HCT116 (cell line): ENCODE measurements at regions not wholly inside any gene's neighbourhood (a gene's known extent, or its start where the extent isn't known, plus 50 kb on each side); places are given as distances from the start of the nearest gene placed in this dataset.

Experiments
- ATAC-seq: fragments of 200-7000 bp; cut with Tn5 transposase; 2 replicates; pipeline ENCODE4 v1.9.1; 2020; ENCODE audit warnings: mild to moderate bottlenecking, moderate library complexity
- BruUV-seq: library from RNA; stranded (reverse); fragments of 400-500 nt; replicated peaks from 2 replicates; lab custom pipeline; 2021; lab: Mats Ljungman, UMichigan
- CTCF ChIA-PET: fragments of 300-600 bp; sonication (Branson Sonifier 250); formaldehyde crosslinking; loops from one replicate; lab custom pipeline; 2021; ENCODE audit warnings: antibody characterized with exemption; lab: Charles Lee
- POLR2A ChIA-PET: fragments of 300-600, 350-600 bp; sonication (Branson Sonifier 250); formaldehyde crosslinking; loops from one replicate; lab custom pipeline; 2021; ENCODE audit warnings: antibody characterized with exemption; lab: Charles Lee
- RAD21 ChIA-PET, 2 experiments: fragments of 300-600 bp; sonication (Branson Sonifier 250); formaldehyde crosslinking; loops; one replicate each; lab custom pipeline; 2023; ENCODE audit warnings: low total read pairs in 2 of 2; ENCODE audit not compliant: uncharacterized antibody in 2 of 2, unreplicated experiment in 2 of 2, low non-redundant PET in 1 of 2; lab: Charles Lee
- DNase-seq: peaks from one replicate; pipeline ENCODE4 v3.0.0-alpha.2; 2010; ENCODE audit warnings: low read depth, low spot score
- H2AFZ ChIP-seq: fragments of 200-600 bp; shearing (Covaris generic), sonication (generic); 2 replicates; pipeline ENCODE4 v1.6.1; 2017; ENCODE audit warnings: low read depth, mixed run types, mixed read lengths, antibody characterized with exemption, low read length; ENCODE audit not compliant: poor library complexity, severe bottlenecking
- H3K27ac ChIP-seq: 2 replicates; pipeline ENCODE4 v1.5.1; 2012; ENCODE audit warnings: low read depth, low read length
- H3K27me3 ChIP-seq: fragments of 200-600 bp; sonication (generic); 2 replicates; pipeline ENCODE4 v1.6.1; 2016; ENCODE audit warnings: mixed run types, low read length, mixed read lengths; ENCODE audit not compliant: insufficient read depth
- H3K36me3 ChIP-seq, 2 experiments: fragments of 200-500 bp in 1 of 2; fragments of 200-600 bp in 1 of 2; sonication (Bioruptor generic) in 1 of 2; sonication (generic) in 1 of 2; 2 replicates each; pipeline versions ENCODE4 v1.5.1 to v1.6.1; 2014 to 2016; ENCODE audit warnings: low read length in 2 of 2, inconsistent platforms in 1 of 2, mixed read lengths in 1 of 2, mixed run types in 1 of 2; ENCODE audit not compliant: insufficient read depth in 2 of 2, control insufficient read depth in 1 of 2
- H3K4me1 ChIP-seq, 2 experiments: fragments of 200-600 bp in 1 of 2; sonication (generic) in 1 of 2; 2 replicates each; pipeline versions ENCODE4 v1.5.1 to v1.6.1; 2012 to 2017; ENCODE audit warnings: low read length in 2 of 2, inconsistent platforms in 1 of 2, mild to moderate bottlenecking in 1 of 2, mixed read lengths in 1 of 2, mixed run types in 1 of 2, moderate library complexity in 1 of 2; ENCODE audit not compliant: insufficient read depth in 2 of 2, control insufficient read depth in 1 of 2
- H3K4me2 ChIP-seq: fragments of 200-600 bp; sonication (generic); 2 replicates; pipeline ENCODE4 v1.6.1; 2017; ENCODE audit warnings: mixed run types, low read length, mixed read lengths
- H3K4me3 ChIP-seq, 2 experiments: fragments of 200-600 bp in 1 of 2; sonication (generic) in 1 of 2; replicated peaks in 1 of 2; 2 replicates each; pipeline ENCODE4 v1.5.1; 2011 to 2016; ENCODE audit warnings: low read length in 2 of 2, control low read depth in 1 of 2, low read depth in 1 of 2, mild to moderate bottlenecking in 1 of 2, mixed read lengths in 1 of 2, mixed run types in 1 of 2
- H3K79me2 ChIP-seq: fragments of 200-600 bp; sonication (generic); 2 replicates; pipeline ENCODE4 v1.6.1; 2017; ENCODE audit warnings: mild to moderate bottlenecking, mixed run types, low read length, moderate library complexity, mixed read lengths; ENCODE audit not compliant: insufficient read depth
- H3K9ac ChIP-seq: fragments of 200-600 bp; sonication (generic); 2 replicates; pipeline ENCODE4 v1.6.1; 2016; ENCODE audit warnings: low read length, mixed read lengths
- H3K9me2 ChIP-seq: fragments of 200-600 bp; sonication (generic), shearing (Covaris generic); 2 replicates; pipeline ENCODE4 v1.6.1; 2017; ENCODE audit warnings: mixed run types, mild to moderate bottlenecking, moderate library complexity; ENCODE audit not compliant: insufficient read depth
- H3K9me3 ChIP-seq, 2 experiments: fragments of 200-500 bp in 1 of 2; fragments of 200-600 bp in 1 of 2; sonication (Bioruptor generic) in 1 of 2; sonication (generic) in 1 of 2; 2 replicates each; pipeline ENCODE4 v1.6.1; 2014 to 2017; ENCODE audit warnings: low read length in 2 of 2, mixed read lengths in 2 of 2, inconsistent platforms in 1 of 2, low read depth in 1 of 2, mild to moderate bottlenecking in 1 of 2, mixed run types in 1 of 2, moderate library complexity in 1 of 2; ENCODE audit not compliant: control insufficient read depth in 1 of 2, insufficient read depth in 1 of 2
- H4K20me1 ChIP-seq: fragments of 200-600 bp; sonication (generic), shearing (Covaris generic); 2 replicates; pipeline ENCODE4 v1.6.1; 2017; ENCODE audit warnings: mixed run types, mild to moderate bottlenecking, moderate library complexity; ENCODE audit not compliant: insufficient read depth
- ATF3 ChIP-seq: IDR thresholded peaks from 2 replicates; pipeline ENCODE4 v1.6.1; 2012
- CTCF ChIP-seq, 3 experiments: fragments of 200-600 bp in 1 of 3; sonication (generic) in 1 of 3; IDR thresholded peaks in 2 of 3; conservative IDR thresholded peaks in 1 of 3; 2 replicates each; pipeline ENCODE4 v1.5.1; 2012 to 2017; ENCODE audit warnings: low read depth in 2 of 3, low read length in 2 of 3, antibody characterized with exemption in 1 of 3, borderline replicate concordance in 1 of 3, control low read depth in 1 of 3, mild to moderate bottlenecking in 1 of 3, mixed read lengths in 1 of 3, mixed run types in 1 of 3, moderate library complexity in 1 of 3; ENCODE audit not compliant: insufficient read depth in 1 of 3
- EGR1 ChIP-seq: IDR thresholded peaks from 2 replicates; pipeline ENCODE4 v1.6.1; 2012; ENCODE audit warnings: low read depth
- EZH2 ChIP-seq: fragments of 200-600 bp; sonication (generic); IDR thresholded peaks from 2 replicates; pipeline ENCODE4 v1.6.1; 2017; ENCODE audit warnings: antibody characterized with exemption, mixed run types
- FOSL1 ChIP-seq: IDR thresholded peaks from 2 replicates; pipeline ENCODE4 v1.6.1; 2012; ENCODE audit warnings: low read depth
- MAX ChIP-seq: IDR thresholded peaks from 2 replicates; pipeline ENCODE4 v1.6.1; 2012
- POLR2A ChIP-seq: IDR thresholded peaks from 2 replicates; pipeline ENCODE4 v1.7.0; 2011; ENCODE audit warnings: borderline replicate concordance; ENCODE audit not compliant: insufficient read depth, insufficient read length; ENCODE audit errors: extremely low read depth
- POLR2AphosphoS5 ChIP-seq: IDR thresholded peaks from 2 replicates; pipeline ENCODE4 v1.6.1; 2011; ENCODE audit warnings: mild to moderate bottlenecking, low read depth, low read length, moderate library complexity
- RAD21 ChIP-seq: IDR thresholded peaks from 2 replicates; pipeline ENCODE4 v1.6.1; 2012; ENCODE audit warnings: low read depth, mild to moderate bottlenecking
- SIN3A ChIP-seq: IDR thresholded peaks from 2 replicates; pipeline ENCODE4 v1.6.1; 2012; ENCODE audit warnings: low read depth
- SP1 ChIP-seq: IDR thresholded peaks from 2 replicates; pipeline ENCODE4 v1.6.1; 2012; ENCODE audit warnings: low read depth
- TCF7L2 ChIP-seq: IDR thresholded peaks from 2 replicates; pipeline ENCODE4 v1.7.0; 2011; ENCODE audit warnings: borderline replicate concordance, inconsistent platforms; ENCODE audit not compliant: insufficient read depth, insufficient read length; ENCODE audit errors: extremely low read depth
- YY1 ChIP-seq: IDR thresholded peaks from 2 replicates; pipeline ENCODE4 v1.6.1; 2011; ENCODE audit warnings: low read length, low read depth, moderate library complexity, mild to moderate bottlenecking; ENCODE audit not compliant: insufficient replicate concordance; ENCODE audit errors: extremely low read depth
- ZFX ChIP-seq: fragments of 450-650 bp; IDR thresholded peaks from 2 replicates; pipeline ENCODE4 v1.6.1; 2017
- ZNF274 ChIP-seq: fragments of 200-500 bp; sonication (Bioruptor generic); IDR thresholded peaks from 2 replicates; pipeline ENCODE4 v1.6.1; 2014; ENCODE audit warnings: mild to moderate bottlenecking, low read depth, low read length, inconsistent platforms
- intact Hi-C: fragments of 100-400 bp; cut with micrococcal nuclease; formaldehyde crosslinking; loops from 2 replicates; pipeline ENCODE4 v1.10.0; 2022

- intact Hi-C loops: no loop called here
- H3K27ac ChIP-seq: no peak overlapping the region
- peaks cover 10% of the 10 kb centered on the region for H3K27me3 ChIP-seq
- TF ChIP-seq SIN3A: no peak
- TF ChIP-seq CTCF (IDR thresholded peaks at IDR 0.05 in 2 of 3, conservative IDR thresholded peaks at IDR 0.05 in 1 of 3; ENCODE audit: borderline replicate concordance in 1 of 3, insufficient read depth in 1 of 3, low read depth in 2 of 3, low read length in 2 of 3): peak in 2 of 3 experiments; percentile 32; a peak in 4 of 6 replicates
- TF ChIP-seq ZNF274: no peak
- no peak for TF ChIP-seq YY1
- no peak for TF ChIP-seq POLR2AphosphoS5
- H3K79me2 ChIP-seq: no peaks in the 10 kb centered on the region
- ChIA-PET CTCF (no interaction called here), RAD21 (no interaction called here), POLR2A (no interaction called here)
- H3K9me3 ChIP-seq: no peaks in the 10 kb centered on the region
- no peaks in the 10 kb centered on the region for H3K4me1 ChIP-seq
- no peaks in the 10 kb centered on the region for H4K20me1 ChIP-seq
- no peak overlapping the region for H3K4me3 ChIP-seq
- no peaks in the 10 kb centered on the region for H3K36me3 ChIP-seq
- H2AFZ ChIP-seq: no peak overlapping the region
- peak; percentile 78 for ATAC-seq
- H3K9me2 ChIP-seq: no peaks in the 10 kb centered on the region
- H3K4me2 ChIP-seq: no peak overlapping the region
- no peak for DNase-seq
- no peak overlapping the region for H3K9ac ChIP-seq
- no TSS peak for BruUV-seq
Observed at GRCh38 chr13:39811696-39812095, 156.2 kb downstream of the COG6 start.

GRCh38 chr13:39815345-39816111 is 160.1 kb downstream of the COG6 start:
- no peak for DNase-seq
- Histone ChIP-seq H3K4me2 (no peak overlapping the region), H3K4me1 (no peaks in the 10 kb centered on the region), H3K27ac (no peak overlapping the region), H3K4me3 (no peak overlapping the region), H3K27me3 (peaks cover 4% of the 10 kb centered on the region; the same call in 1 of the 2 replicates), H3K9me3 (no peaks in the 10 kb centered on the region), H3K9me2 (no peaks in the 10 kb centered on the region), H4K20me1 (no peaks in the 10 kb centered on the region), H3K79me2 (no peaks in the 10 kb centered on the region), H2AFZ (no peak overlapping the region), H3K9ac (no peak overlapping the region), H3K36me3 (no peaks in the 10 kb centered on the region)
- ChIA-PET POLR2A (no interaction called here), CTCF (interaction anchor here (1.1 kb wide), 1 partner anchor 867 kb away, joined by 3 read pairs; no protein-coding TSS in a partner anchor), RAD21 (no interaction called here)
- no peak for ATAC-seq
- BruUV-seq: no TSS peak
- intact Hi-C loops: no loop called here
- TF ChIP-seq POLR2A (no peak), EGR1 (no peak), MAX (no peak), ATF3 (no peak), ZFX (no peak), TCF7L2 (no peak), FOSL1 (no peak), SP1 (no peak), RAD21 (no peak), EZH2 (no peak)
